Immature natural killer cell (primary cell): ENCODE measurements at regions not wholly inside any gene's neighbourhood (a gene's known extent, or its start where the extent isn't known, plus 50 kb on each side); places are given as distances from the start of the nearest gene placed in this dataset.

ENCODE experiments used
- DNase-seq, 3 donors: peaks; one replicate each; pipeline ENCODE4 v3.0.0; 2022; ENCODE audit warnings: mixed read lengths in 1 of 3
- H3K27ac Mint-ChIP-seq, 6 donors: one replicate each; pipeline ENCODE4 v1.8.0; 2020; ENCODE audit warnings: mixed read lengths in 6 of 6, mild to moderate bottlenecking in 5 of 6, inconsistent platforms in 4 of 6, moderate library complexity in 3 of 6
- H3K27me3 Mint-ChIP-seq, 3 donors: one replicate each; pipeline ENCODE4 v1.8.0; 2020 to 2021; ENCODE audit warnings: low read depth in 3 of 3, mild to moderate bottlenecking in 3 of 3, mixed read lengths in 3 of 3, moderate library complexity in 3 of 3, inconsistent platforms in 1 of 3
- H3K36me3 Mint-ChIP-seq, 3 donors: one replicate each; pipeline ENCODE4 v1.8.0; 2020; ENCODE audit warnings: mixed read lengths in 3 of 3, inconsistent platforms in 2 of 3, mild to moderate bottlenecking in 2 of 3
- H3K4me1 Mint-ChIP-seq, 2 donors: one replicate each; pipeline ENCODE4 v1.8.0; 2020; ENCODE audit warnings: inconsistent platforms in 2 of 2, mild to moderate bottlenecking in 2 of 2, mixed read lengths in 2 of 2, moderate library complexity in 1 of 2
- H3K4me3 Mint-ChIP-seq, 5 donors: one replicate each; pipeline ENCODE4 v1.8.0; 2020; ENCODE audit warnings: mild to moderate bottlenecking in 5 of 5, mixed read lengths in 5 of 5, inconsistent platforms in 3 of 5, moderate library complexity in 3 of 5
- H3K9me3 Mint-ChIP-seq, 6 donors: one replicate each; pipeline ENCODE4 v1.8.0; 2020; ENCODE audit warnings: mild to moderate bottlenecking in 6 of 6, mixed read lengths in 6 of 6, inconsistent platforms in 4 of 6, moderate library complexity in 3 of 6

- Mint-ChIP-seq H3K9me3 (peaks cover 0 to 1% (median 0%) of the 10 kb centered on the region in 6 donors), H3K4me3 (no peak overlapping the region), H3K27ac (no peak overlapping the region)
These were observed 51.3 kb upstream of the FLI1 start for GRCh38 chr11:128642571-128642970.

DNA sequence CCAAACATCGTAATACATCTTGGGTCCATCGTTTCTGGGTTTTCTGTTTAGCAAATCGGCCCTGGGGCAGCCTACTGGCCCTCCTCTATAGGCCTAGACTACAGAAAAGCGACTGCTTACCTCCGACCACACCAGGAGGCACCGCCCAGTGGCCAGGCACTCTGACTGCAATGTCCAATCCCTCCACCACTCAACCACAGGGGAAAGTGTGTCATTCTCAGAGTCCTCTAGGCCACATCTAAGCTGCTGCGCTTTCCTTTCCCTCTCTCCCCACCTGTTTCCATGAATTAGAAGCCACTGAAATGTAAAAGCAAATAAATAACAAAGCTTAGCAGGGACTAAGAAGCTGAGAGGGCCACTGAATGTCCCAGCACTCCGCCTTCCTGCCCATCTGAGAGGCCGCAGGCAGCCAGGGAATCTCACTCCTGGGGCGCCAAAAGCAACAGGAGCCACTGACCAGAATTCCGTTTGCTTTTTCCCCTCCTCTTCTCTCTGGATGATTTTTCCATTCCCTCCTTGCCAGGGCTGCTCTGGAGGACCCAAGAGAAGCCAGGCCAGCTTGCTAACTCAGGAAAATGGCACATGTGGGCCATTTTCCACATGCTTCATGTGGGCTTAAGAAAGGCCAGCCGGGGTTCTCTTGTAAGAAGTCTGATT, 50.1 kb upstream of the FLI1 start:
- Mint-ChIP-seq H3K4me1 (peaks cover 4 to 12% of the 10 kb centered on the region in 2 donors), H3K36me3 (peaks cover 0 to 4% (median 0%) of the 10 kb centered on the region in 3 donors), H3K4me3 (no peak overlapping the region), H3K9me3 (peaks cover 0 to 1% (median 0%) of the 10 kb centered on the region in 6 donors), H3K27ac (no peak overlapping the region), H3K27me3 (peaks cover 0 to 3% (median 2%) of the 10 kb centered on the region in 3 donors)
- peak in 1 of 3 donors; percentile 28 for DNase-seq

More at GRCh38 chr11:128642571-128642970, 51.3 kb upstream of the FLI1 start:
- H3K4me1 Mint-ChIP-seq = peaks cover 4 to 12% of the 10 kb centered on the region in 2 donors
- DNase-seq = no peak
- H3K36me3 Mint-ChIP-seq = peaks cover 0 to 4% (median 0%) of the 10 kb centered on the region in 3 donors
- H3K27me3 Mint-ChIP-seq = peaks cover 0 to 3% (median 2%) of the 10 kb centered on the region in 3 donors
